PC-9 (cell line): ENCODE measurements at regions not wholly inside any gene's neighbourhood (a gene's known extent, or its start where the extent isn't known, plus 50 kb on each side); places are given as distances from the start of the nearest gene placed in this dataset.

Experiments
- EZH2 ChIP-seq: fragments of 200-600 bp; sonication (generic); IDR thresholded peaks from 2 replicates; pipeline ENCODE4 v1.8.0; 2017; ENCODE audit warnings: antibody characterized with exemption, low read depth
- TF ChIP-seq, protein P1 (sequence below): fragments of 200-600 bp; sonication (generic); conservative IDR thresholded peaks from 2 replicates; pipeline ENCODE4 v1.6.1; 2017; ENCODE audit warnings: mixed run types, antibody characterized with exemption, mild to moderate bottlenecking, moderate library complexity

DNA sequence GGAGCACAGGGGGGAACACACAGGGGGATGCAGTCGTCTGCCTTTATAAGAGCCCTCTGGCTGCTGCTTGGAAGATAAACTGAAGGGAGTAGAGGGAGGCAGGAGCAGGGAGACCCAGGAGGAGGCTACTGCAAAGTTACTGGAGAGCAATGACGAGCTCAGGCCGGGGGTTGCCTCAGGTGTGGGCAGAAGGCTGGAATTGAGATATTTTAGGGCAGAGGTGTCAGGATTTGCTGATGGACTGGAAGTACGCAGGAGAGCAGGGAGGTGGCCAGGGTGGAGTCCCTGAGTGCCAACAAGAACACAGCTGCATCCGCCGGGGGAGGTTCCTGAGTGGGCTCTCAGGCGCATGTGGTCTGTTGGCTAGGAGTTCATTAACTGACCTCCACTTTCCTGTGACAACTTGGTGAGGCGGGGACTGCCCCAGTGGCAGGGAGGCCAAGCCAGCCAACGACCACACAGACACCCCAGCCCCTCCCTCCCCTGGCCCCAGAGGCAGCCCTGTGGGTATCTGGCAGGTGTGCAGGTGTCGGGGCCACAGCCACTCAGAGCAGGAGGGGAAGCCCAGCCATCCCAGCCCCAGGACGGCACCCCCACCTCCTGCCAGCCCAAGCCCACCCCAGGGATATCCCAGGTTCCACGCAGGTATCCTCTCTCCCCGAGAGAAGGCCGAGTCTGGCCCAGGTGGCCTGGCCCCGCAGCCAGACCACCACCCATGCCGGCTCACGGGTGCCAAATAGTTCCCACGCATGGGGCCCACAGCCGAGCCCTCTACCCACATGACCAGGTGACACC is 85.4 kb downstream of the NCOR2 start:
- TF ChIP-seq, protein P1, sequence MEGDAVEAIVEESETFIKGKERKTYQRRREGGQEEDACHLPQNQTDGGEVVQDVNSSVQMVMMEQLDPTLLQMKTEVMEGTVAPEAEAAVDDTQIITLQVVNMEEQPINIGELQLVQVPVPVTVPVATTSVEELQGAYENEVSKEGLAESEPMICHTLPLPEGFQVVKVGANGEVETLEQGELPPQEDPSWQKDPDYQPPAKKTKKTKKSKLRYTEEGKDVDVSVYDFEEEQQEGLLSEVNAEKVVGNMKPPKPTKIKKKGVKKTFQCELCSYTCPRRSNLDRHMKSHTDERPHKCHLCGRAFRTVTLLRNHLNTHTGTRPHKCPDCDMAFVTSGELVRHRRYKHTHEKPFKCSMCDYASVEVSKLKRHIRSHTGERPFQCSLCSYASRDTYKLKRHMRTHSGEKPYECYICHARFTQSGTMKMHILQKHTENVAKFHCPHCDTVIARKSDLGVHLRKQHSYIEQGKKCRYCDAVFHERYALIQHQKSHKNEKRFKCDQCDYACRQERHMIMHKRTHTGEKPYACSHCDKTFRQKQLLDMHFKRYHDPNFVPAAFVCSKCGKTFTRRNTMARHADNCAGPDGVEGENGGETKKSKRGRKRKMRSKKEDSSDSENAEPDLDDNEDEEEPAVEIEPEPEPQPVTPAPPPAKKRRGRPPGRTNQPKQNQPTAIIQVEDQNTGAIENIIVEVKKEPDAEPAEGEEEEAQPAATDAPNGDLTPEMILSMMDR: no peak
- no peak for TF ChIP-seq EZH2
